LNCaP clone FGC (cell line): ENCODE measurements at regions not wholly inside any gene's neighbourhood (a gene's known extent, or its start where the extent isn't known, plus 50 kb on each side); places are given as distances from the start of the nearest gene placed in this dataset.

ENCODE experiments used
- DNase-seq: peaks from one replicate; pipeline ENCODE4 v3.0.0-alpha.2; 2011; ENCODE audit warnings: low read depth
- H3K4me3 ChIP-seq: 2 replicates; pipeline ENCODE4 v1.5.1; 2011; ENCODE audit warnings: mild to moderate bottlenecking, low read depth, low read length, control low read depth
- TF ChIP-seq, protein P1 (sequence below): IDR thresholded peaks from 2 replicates; pipeline ENCODE4 v1.5.1; 2012; ENCODE audit warnings: mild to moderate bottlenecking; ENCODE audit not compliant: control insufficient read depth, insufficient read depth; ENCODE audit errors: extremely low read depth

DNA sequence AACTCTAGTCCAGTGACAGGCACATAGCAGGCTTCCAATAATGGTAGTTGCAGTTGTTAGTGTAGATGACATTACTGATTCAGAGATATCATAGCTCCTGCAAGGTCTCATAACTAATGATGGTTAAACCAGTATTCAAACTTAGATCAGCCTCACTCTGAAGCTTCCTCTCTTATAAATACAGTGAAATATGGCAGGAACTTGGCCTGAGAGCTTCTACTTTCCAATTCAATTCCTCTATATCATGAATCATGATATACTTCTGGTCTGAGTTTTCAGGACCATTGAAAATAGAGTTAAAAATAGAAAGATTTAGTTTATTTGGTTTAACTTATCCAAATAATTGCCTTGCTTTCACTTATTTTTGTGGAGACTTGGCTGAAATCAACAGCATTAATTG, 167.5 kb upstream of the NOVA1 start:
- no peak for DNase-seq
- TF ChIP-seq, protein P1, sequence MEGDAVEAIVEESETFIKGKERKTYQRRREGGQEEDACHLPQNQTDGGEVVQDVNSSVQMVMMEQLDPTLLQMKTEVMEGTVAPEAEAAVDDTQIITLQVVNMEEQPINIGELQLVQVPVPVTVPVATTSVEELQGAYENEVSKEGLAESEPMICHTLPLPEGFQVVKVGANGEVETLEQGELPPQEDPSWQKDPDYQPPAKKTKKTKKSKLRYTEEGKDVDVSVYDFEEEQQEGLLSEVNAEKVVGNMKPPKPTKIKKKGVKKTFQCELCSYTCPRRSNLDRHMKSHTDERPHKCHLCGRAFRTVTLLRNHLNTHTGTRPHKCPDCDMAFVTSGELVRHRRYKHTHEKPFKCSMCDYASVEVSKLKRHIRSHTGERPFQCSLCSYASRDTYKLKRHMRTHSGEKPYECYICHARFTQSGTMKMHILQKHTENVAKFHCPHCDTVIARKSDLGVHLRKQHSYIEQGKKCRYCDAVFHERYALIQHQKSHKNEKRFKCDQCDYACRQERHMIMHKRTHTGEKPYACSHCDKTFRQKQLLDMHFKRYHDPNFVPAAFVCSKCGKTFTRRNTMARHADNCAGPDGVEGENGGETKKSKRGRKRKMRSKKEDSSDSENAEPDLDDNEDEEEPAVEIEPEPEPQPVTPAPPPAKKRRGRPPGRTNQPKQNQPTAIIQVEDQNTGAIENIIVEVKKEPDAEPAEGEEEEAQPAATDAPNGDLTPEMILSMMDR, result no peak
- H3K4me3 ChIP-seq, result no peak overlapping the region

DNA sequence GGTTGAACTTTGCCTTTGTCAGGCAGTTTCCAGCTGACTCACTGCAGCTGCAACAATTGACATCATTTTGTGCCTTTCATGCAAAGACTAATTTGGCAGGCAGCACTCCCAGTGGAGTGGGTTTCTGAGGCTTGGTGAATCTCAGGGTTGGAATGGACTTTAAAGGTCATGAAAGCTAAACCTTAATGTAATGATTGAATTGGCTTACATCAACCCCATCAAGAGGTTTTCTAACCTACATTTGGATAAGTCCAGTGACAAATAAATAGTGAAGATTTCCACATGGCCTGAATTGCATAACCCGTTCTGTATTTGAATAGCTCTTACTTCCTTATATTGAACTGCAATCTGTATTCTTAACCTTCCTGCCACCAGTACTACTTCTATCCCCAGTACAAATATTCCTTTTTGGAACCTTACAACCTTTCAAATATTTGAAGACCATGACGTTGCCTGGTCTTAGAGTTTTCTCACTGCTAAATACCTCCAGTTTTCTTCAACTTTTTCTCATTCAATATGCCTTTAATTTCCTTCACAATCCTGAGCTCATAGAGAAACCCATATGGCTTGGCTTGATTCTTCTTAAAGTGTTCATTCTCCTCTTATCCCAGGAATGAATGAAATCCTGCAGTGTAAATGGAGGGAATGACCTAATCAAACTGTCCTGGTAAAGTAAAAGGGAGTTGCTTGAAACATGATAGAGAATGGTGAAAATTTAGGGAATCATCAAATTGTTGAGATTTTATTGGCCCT, 168.1 kb upstream of the NOVA1 start:
- no peak overlapping the region for H3K4me3 ChIP-seq
- no peak for DNase-seq
- TF ChIP-seq, protein P1, result no peak

DNA sequence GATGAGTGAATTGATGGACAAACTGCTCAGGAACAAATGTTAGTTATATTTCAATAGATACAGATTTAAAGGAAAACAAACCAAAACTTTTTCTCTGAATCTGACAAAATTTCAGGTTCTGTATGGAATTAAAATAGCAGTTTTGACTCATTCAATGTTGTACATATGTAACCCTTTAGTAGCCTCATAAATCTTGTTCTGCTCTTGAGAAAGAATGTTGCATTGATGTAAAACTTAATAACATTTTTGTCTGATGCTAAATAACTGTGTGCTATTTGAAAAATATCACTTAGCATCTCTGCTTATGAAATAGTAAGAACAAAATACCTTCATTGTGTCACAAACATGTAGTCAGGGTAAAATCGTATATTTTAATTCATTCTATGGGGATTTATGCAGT, 168.9 kb upstream of the NOVA1 start:
- no peak for DNase-seq
- TF ChIP-seq, protein P1, result no peak
- H3K4me3 ChIP-seq, result no peak overlapping the region

DNA sequence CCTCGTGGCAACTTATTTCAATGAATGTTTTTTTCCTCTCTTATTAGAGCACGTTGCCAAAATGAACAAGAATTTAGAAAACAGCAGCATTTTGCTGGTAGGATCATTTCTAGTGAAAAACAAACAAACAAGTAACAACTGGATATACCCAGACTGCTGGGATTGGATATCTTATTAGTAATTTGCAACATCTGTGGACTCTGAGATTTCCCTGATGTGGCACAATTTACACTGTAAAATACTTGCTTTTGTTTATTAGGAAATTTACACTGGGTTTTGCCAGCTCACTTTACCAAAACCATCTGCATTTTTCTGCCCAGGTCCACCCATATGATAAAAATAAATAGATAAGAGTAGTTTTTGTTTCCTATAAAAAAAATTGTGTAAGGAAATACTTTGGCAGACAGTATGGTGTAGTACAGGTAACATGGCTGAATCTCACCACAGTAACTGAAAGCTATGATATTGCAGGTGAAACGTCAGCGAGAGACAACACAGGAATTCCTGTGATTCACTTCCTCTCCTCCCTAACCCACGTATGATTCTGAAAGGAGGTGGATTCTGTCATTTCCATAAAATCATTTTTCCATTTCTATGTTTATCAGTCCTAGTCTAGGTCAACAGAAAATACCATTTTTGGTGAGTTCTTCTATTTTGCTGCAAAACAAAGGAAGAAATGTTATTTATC, 176.2 kb upstream of the NOVA1 start:
- TF ChIP-seq, protein P1, result no peak
- no peak for DNase-seq
- H3K4me3 ChIP-seq, result no peak overlapping the region

DNA sequence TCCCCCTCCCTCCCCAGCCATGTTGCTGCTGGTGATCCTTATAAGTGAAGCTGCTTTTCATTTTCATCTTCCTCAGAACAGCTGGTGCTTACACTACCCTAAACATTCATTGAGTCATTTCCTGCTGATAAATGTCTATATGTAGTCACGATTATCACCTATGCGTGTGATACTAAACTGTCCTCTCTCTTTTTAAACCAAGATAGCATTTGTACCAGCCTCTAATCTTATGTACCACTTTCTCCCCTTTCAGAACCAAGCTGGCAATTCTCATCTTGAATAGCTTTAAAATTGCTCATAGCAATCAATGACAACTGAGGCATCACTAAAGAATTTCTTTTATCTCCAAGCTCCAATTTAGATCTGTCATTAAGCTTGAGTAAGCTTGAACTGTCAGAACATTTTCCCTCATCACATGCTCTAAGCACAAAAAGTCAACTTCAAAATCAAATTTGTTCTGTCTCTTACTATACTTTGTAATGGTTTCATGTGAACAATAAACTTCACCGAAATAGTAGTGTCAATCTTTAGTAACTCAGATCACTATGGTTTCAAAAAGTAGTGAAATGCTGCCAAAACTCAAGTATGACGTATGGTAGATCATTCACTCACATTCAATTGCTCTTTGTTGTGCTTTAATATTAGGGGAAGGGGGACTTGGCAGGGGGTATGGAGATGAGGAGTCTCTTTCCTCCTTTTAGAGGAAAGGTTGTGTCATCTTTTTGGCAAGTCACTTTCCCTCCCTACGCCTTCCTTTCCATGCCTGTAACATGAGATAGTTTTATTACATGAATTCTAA, 178.1 kb upstream of the NOVA1 start:
- DNase-seq, result no peak
- TF ChIP-seq, protein P1, result no peak
- no peak overlapping the region for H3K4me3 ChIP-seq

DNA sequence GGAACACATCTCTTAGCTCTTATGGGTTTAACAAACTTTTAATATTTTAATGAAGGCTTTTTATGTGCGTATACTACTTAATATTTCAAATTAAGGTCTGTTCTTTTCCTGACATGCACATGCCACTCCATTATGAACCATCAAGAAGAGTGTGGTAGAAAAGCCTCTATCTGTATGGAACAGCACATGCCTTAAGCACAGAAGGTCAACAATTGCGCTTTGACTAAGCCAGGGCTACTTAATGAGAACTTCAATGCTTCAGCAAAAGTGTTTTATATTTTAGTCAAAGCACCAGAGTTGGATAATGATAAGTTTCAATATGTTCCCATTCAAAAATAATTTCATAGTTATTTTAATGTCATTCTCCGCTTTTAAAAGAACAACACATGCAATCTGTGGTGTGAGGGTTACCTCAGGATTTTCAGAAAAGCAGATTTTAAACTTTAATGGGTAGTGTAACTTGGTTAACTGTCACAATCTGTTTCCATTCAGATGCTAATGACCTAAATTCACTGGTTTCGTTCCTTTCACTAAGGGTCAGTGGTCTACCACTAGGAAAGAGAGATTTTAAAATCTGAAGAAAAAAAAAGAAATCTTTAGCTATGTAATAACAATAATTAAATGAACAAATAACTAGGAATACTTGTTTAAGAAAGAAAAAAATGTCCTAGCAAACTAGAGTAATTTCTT, 193.4 kb upstream of the NOVA1 start:
- TF ChIP-seq, protein P1, result no peak
- DNase-seq, result no peak
- no peak overlapping the region for H3K4me3 ChIP-seq
